ENCODE measurements at regions not wholly inside any gene's neighbourhood (a gene's known extent, or its start where the extent isn't known, plus 50 kb on each side); places are given as distances from the start of the nearest gene placed in this dataset.

- H3K9ac ChIP-seq = no peak overlapping the region
- Mint-ChIP-seq H3K4me3 (no peak overlapping the region), H3K4me1 (no peaks in the 10 kb centered on the region), H3K27me3 (ENCODE audit: insufficient read depth, low read depth) (peaks cover 2% of the 10 kb centered on the region), H3K27ac (no peak overlapping the region), H3K36me3 (no peaks in the 10 kb centered on the region), H3K9me3 (peaks cover 3% of the 10 kb centered on the region)
- no peaks in the 10 kb centered on the region for H3K27me3 ChIP-seq
- no peak for DNase-seq (ENCODE audit: low spot score)
- no peak overlapping the region for H3K4me3 ChIP-seq
- H3K9me3 ChIP-seq (ENCODE audit: low read depth) = no peaks in the 10 kb centered on the region
- no peak overlapping the region for H3K4me2 ChIP-seq
- no peaks in the 10 kb centered on the region for H4K20me1 ChIP-seq (ENCODE audit: low read depth)
- H3K27ac ChIP-seq = no peak overlapping the region
- H3F3A ChIP-seq (ENCODE audit: low read depth) = no peaks in the 10 kb centered on the region
- H3K79me2 ChIP-seq (ENCODE audit: low read depth) = no peaks in the 10 kb centered on the region
- no peak for TF ChIP-seq CTCF (IDR thresholded peaks at IDR 0.05)
- TF ChIP-seq EZH2phosphoT487 (IDR thresholded peaks at IDR 0.05) = no peak
- TF ChIP-seq EZH2 (IDR thresholded peaks at IDR 0.05) = no peak
- H3K4me1 ChIP-seq = no peaks in the 10 kb centered on the region
- peak overlapping the region; percentile 52 for H2AFZ ChIP-seq (replicated peaks)
- H3K36me3 ChIP-seq = no peaks in the 10 kb centered on the region
Observed at GRCh38 chr13:90553159-90553558, 794.3 kb upstream of the MIR17HG start.

- H3F3A ChIP-seq (ENCODE audit: low read depth) = no peaks in the 10 kb centered on the region
- Mint-ChIP-seq H3K4me3 (no peak overlapping the region), H3K4me1 (no peaks in the 10 kb centered on the region), H3K27me3 (ENCODE audit: insufficient read depth, low read depth) (peaks cover 2% of the 10 kb centered on the region), H3K27ac (no peak overlapping the region), H3K36me3 (no peaks in the 10 kb centered on the region), H3K9me3 (no peaks in the 10 kb centered on the region)
- DNase-seq (ENCODE audit: low spot score) = no peak
- no peak for TF ChIP-seq EZH2 (IDR thresholded peaks at IDR 0.05)
- no peak for TF ChIP-seq EZH2phosphoT487 (IDR thresholded peaks at IDR 0.05)
- TF ChIP-seq CTCF (IDR thresholded peaks at IDR 0.05) = no peak
- H3K4me3 ChIP-seq = no peak overlapping the region
- H4K20me1 ChIP-seq (ENCODE audit: low read depth) = no peaks in the 10 kb centered on the region
- no peaks in the 10 kb centered on the region for H3K79me2 ChIP-seq (ENCODE audit: low read depth)
- no peaks in the 10 kb centered on the region for H3K9me3 ChIP-seq (ENCODE audit: low read depth)
- H3K9ac ChIP-seq = no peak overlapping the region
- no peaks in the 10 kb centered on the region for H3K36me3 ChIP-seq
- H3K27me3 ChIP-seq = no peaks in the 10 kb centered on the region
- H2AFZ ChIP-seq (replicated peaks) = no peak overlapping the region
- no peak overlapping the region for H3K27ac ChIP-seq
- no peaks in the 10 kb centered on the region for H3K4me1 ChIP-seq
- H3K4me2 ChIP-seq = no peak overlapping the region
Observed at GRCh38 chr13:90557626-90558025, 789.9 kb upstream of the MIR17HG start.

GRCh38 chr13:90562443-90562842 is 785.0 kb upstream of the MIR17HG start:
- no peaks in the 10 kb centered on the region for H3K9me3 Mint-ChIP-seq
- TF ChIP-seq CTCF (IDR thresholded peaks at IDR 0.05) (no peak), EZH2phosphoT487 (IDR thresholded peaks at IDR 0.05) (no peak), EZH2 (IDR thresholded peaks at IDR 0.05) (no peak)
- no peaks in the 10 kb centered on the region for H3K4me1 ChIP-seq
- no peak overlapping the region for H3K4me2 ChIP-seq
- no peak overlapping the region for H3K4me3 Mint-ChIP-seq
- no peak for DNase-seq (ENCODE audit: low spot score)
- H3K9ac ChIP-seq = no peak overlapping the region
- H4K20me1 ChIP-seq (ENCODE audit: low read depth) = no peaks in the 10 kb centered on the region
- H2AFZ ChIP-seq (replicated peaks) = no peak overlapping the region
- no peak overlapping the region for H3K27ac ChIP-seq
- no peaks in the 10 kb centered on the region for H3K36me3 ChIP-seq
- H3K36me3 Mint-ChIP-seq = no peaks in the 10 kb centered on the region
- H3K4me1 Mint-ChIP-seq = no peaks in the 10 kb centered on the region
- no peaks in the 10 kb centered on the region for H3F3A ChIP-seq (ENCODE audit: low read depth)
- no peaks in the 10 kb centered on the region for H3K27me3 Mint-ChIP-seq (ENCODE audit: insufficient read depth, low read depth)
- H3K9me3 ChIP-seq (ENCODE audit: low read depth) = no peaks in the 10 kb centered on the region
- H3K27ac Mint-ChIP-seq = no peak overlapping the region
- H3K27me3 ChIP-seq = no peaks in the 10 kb centered on the region
- H3K79me2 ChIP-seq (ENCODE audit: low read depth) = no peaks in the 10 kb centered on the region
- no peak overlapping the region for H3K4me3 ChIP-seq

GRCh38 chr13:90564096-90564495 is 783.4 kb upstream of the MIR17HG start:
- Histone ChIP-seq H3K79me2 (ENCODE audit: low read depth) (no peaks in the 10 kb centered on the region), H3K4me3 (no peak overlapping the region), H3K36me3 (no peaks in the 10 kb centered on the region), H3K9me3 (ENCODE audit: low read depth) (no peaks in the 10 kb centered on the region), H3K27ac (no peak overlapping the region), H3K9ac (no peak overlapping the region), H3F3A (ENCODE audit: low read depth) (no peaks in the 10 kb centered on the region), H2AFZ (replicated peaks) (no peak overlapping the region), H4K20me1 (ENCODE audit: low read depth) (no peaks in the 10 kb centered on the region), H3K4me1 (no peaks in the 10 kb centered on the region), H3K4me2 (no peak overlapping the region), H3K27me3 (no peaks in the 10 kb centered on the region)
- TF ChIP-seq EZH2 (IDR thresholded peaks at IDR 0.05) (no peak), EZH2phosphoT487 (IDR thresholded peaks at IDR 0.05) (no peak), CTCF (IDR thresholded peaks at IDR 0.05) (no peak)
- Mint-ChIP-seq H3K27ac (no peak overlapping the region), H3K4me1 (no peaks in the 10 kb centered on the region), H3K4me3 (no peak overlapping the region), H3K27me3 (ENCODE audit: insufficient read depth, low read depth) (no peaks in the 10 kb centered on the region), H3K9me3 (no peaks in the 10 kb centered on the region), H3K36me3 (no peaks in the 10 kb centered on the region)
- no peak for DNase-seq (ENCODE audit: low spot score)

Measured in neural progenitor cell (in vitro differentiated cells).